ENCODE measurements at regions not wholly inside any gene's neighbourhood (a gene's known extent, or its start where the extent isn't known, plus 50 kb on each side); places are given as distances from the start of the nearest gene placed in this dataset.

GRCh38 chr4:3685081-3685645, 81.0 kb upstream of the ADRA2C start:
- Histone ChIP-seq H3K9me3 (ENCODE audit: control insufficient read depth in 4 of 4, insufficient read depth in 3 of 4, low read length in 3 of 4) (no peaks in the 10 kb centered on the region), H3K36me3 (ENCODE audit: control insufficient read depth in 4 of 4, insufficient read depth in 4 of 4, low read length in 4 of 4) (no peaks in the 10 kb centered on the region), H3K4me3 (no peak overlapping the region), H3K27ac (ENCODE audit: low read depth in 1 of 2, low read length in 1 of 2) (no peak overlapping the region), H3K9ac (ENCODE audit: insufficient read depth in 1 of 2, low read length in 2 of 2) (no peak overlapping the region), H3K27me3 (ENCODE audit: control insufficient read depth in 3 of 3, insufficient read depth in 3 of 3, low read length in 2 of 3) (peaks cover 0 to 8% (median 0%) of the 10 kb centered on the region in 3 donors), H3K4me1 (ENCODE audit: control insufficient read depth in 5 of 5, insufficient read depth in 5 of 5, low read length in 5 of 5) (peaks cover 0 to 3% (median 0%) of the 10 kb centered on the region in 5 donors)
- DNase-seq (no peak), ATAC-seq (ENCODE audit: insufficient read depth, low FRiP score) (no peak)
- WGBS, 2 donors: 79 to 92% methylated on average over 15 of the region's 15 CpGs
- TF ChIP-seq CTCF (IDR thresholded peaks at IDR 0.05; ENCODE audit: control extremely low read depth, extremely low read depth): no peak

- peaks cover 0 to 8% (median 0%) of the 10 kb centered on the region in 3 donors for H3K27me3 ChIP-seq (ENCODE audit: control insufficient read depth in 3 of 3, insufficient read depth in 3 of 3, low read length in 2 of 3)
- H3K9me3 ChIP-seq (ENCODE audit: control insufficient read depth in 4 of 4, insufficient read depth in 3 of 4, low read length in 3 of 4): no peaks in the 10 kb centered on the region
- H3K9ac ChIP-seq (ENCODE audit: insufficient read depth in 1 of 2, low read length in 2 of 2): no peak overlapping the region
- 76 to 92% methylated on average over 8 of the region's 8 CpGs for WGBS, 2 donors
- H3K27ac ChIP-seq (ENCODE audit: low read depth in 1 of 2, low read length in 1 of 2): no peak overlapping the region
- DNase-seq (no peak), ATAC-seq (ENCODE audit: insufficient read depth, low FRiP score) (no peak)
- H3K4me1 ChIP-seq (ENCODE audit: control insufficient read depth in 5 of 5, insufficient read depth in 5 of 5, low read length in 5 of 5): peaks cover 0 to 3% (median 0%) of the 10 kb centered on the region in 5 donors
- H3K36me3 ChIP-seq (ENCODE audit: control insufficient read depth in 4 of 4, insufficient read depth in 4 of 4, low read length in 4 of 4): no peaks in the 10 kb centered on the region
- H3K4me3 ChIP-seq: no peak overlapping the region
- no peak for TF ChIP-seq CTCF (IDR thresholded peaks at IDR 0.05; ENCODE audit: control extremely low read depth, extremely low read depth)
These were observed 81.6 kb upstream of the ADRA2C start for GRCh38 chr4:3684546-3684945.

GRCh38 chr4:3683744-3684421, 82.3 kb upstream of the ADRA2C start:
- Histone ChIP-seq H3K4me3 (no peak overlapping the region), H3K9me3 (ENCODE audit: control insufficient read depth in 4 of 4, insufficient read depth in 3 of 4, low read length in 3 of 4) (no peaks in the 10 kb centered on the region), H3K9ac (ENCODE audit: insufficient read depth in 1 of 2, low read length in 2 of 2) (no peak overlapping the region), H3K4me1 (ENCODE audit: control insufficient read depth in 5 of 5, insufficient read depth in 5 of 5, low read length in 5 of 5) (peaks cover 0 to 3% (median 0%) of the 10 kb centered on the region in 5 donors), H3K27ac (ENCODE audit: low read depth in 1 of 2, low read length in 1 of 2) (no peak overlapping the region), H3K27me3 (ENCODE audit: control insufficient read depth in 3 of 3, insufficient read depth in 3 of 3, low read length in 2 of 3) (peaks cover 0 to 12% (median 0%) of the 10 kb centered on the region in 3 donors), H3K36me3 (ENCODE audit: control insufficient read depth in 4 of 4, insufficient read depth in 4 of 4, low read length in 4 of 4) (no peaks in the 10 kb centered on the region)
- 83 to 88% methylated on average over 27 to 30 of the region's 30 CpGs for WGBS, 2 donors
- no peak for ATAC-seq (ENCODE audit: insufficient read depth, low FRiP score)
- no peak for DNase-seq
- TF ChIP-seq CTCF (IDR thresholded peaks at IDR 0.05; ENCODE audit: control extremely low read depth, extremely low read depth): no peak
